Right ventricle myocardium inferior (tissue), 1 donor: ENCODE measurements at regions not wholly inside any gene's neighbourhood (a gene's known extent, or its start where the extent isn't known, plus 50 kb on each side); places are given as distances from the start of the nearest gene placed in this dataset.

Source experiments
- ATAC-seq: fragments of 200-7000 bp; cut with Tn5 transposase; one replicate; pipeline ENCODE4 v1.9.1; 2020; ENCODE audit warnings: mild to moderate bottlenecking, moderate library complexity
- DNase-seq: peaks from one replicate; pipeline ENCODE4 v3.0.0; 2021; ENCODE audit errors: missing footprints
- intact Hi-C: fragments of 100-400 bp; cut with DNase I; formaldehyde crosslinking; loops from one replicate; pipeline ENCODE4 v1.11.0; 2022
- donor health status: DM: no; HTN: yes; CAD: no; lungs with severe emphysema.

DNA sequence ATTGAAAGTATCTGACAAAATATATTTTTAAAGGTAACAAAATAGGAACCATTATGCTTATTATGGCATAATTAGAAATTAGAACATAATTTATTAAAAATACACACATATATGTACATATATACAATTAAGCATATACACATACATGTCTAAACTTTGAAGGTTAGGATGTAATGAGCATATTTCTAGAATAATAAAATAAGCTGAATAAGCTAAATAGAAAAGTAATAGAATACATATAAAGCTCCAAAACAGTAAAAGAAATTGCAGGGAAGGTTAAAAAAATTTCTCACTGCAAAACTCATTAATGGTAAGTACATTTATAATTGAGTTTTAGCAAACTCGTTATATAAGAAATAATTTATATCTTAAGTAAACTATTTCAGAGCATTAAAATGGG, 1561.5 kb upstream of the ZEB2 start:
- ATAC-seq (no peak), DNase-seq (no peak)
- intact Hi-C loops: no loop called here

DNA sequence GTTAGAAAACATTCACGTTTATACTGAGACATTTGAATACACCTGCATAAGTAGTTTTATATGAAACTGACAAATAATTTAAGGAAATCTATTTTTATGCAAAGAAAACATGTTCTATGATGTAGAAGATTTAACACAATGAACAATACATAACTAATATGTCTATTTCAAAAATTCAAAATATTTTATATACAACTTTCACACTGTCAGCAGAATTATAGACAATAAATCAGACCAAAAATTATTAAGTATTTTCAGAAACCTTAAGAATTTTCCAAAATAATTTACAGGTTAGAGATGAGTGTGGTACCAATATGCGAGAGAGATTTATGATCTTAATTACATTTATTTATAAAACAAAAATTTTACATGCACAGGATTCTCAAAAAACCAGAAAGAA, 1561.0 kb upstream of the ZEB2 start:
- ATAC-seq: no peak
- intact Hi-C loops: no loop called here
- no peak for DNase-seq

DNA sequence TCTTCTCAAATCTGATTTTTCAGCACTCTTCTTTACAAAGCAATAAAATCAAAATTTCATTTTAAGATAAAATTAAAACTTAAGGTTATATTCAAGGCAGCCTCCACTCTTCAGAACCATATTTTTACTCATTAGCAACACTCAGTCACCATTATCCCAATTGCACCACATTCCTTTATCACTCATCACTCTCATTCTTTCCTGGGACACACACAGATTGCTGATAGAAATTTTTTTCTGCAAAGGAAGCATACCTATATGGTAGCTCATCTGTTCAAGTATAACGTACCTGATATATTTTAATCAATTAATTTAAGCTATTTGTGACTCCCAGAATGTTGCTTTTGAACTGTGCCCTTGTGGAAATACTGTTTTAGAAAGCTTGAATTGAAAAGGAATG, 1559.3 kb upstream of the ZEB2 start:
- DNase-seq (no peak), ATAC-seq (no peak)
- intact Hi-C loops: no loop called here

DNA sequence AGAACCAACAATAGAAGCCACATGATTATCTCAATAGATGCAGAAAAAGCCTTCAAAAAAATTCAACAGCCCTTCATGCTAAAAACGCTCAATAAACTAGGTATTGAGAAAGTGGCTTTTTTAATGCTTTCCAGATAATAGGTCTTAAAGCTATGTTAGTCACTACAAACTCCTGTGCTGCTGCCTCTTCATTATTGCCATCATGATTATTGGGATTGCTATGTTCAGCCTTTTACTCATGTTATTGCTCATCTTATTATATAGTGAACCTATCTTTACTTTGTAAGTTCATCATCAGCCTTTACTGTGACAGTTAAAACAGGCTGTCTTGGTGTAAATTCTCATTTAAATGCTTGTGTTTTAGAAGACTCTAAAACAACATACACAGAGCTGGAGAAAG, 1557.2 kb upstream of the ZEB2 start:
- DNase-seq (no peak), ATAC-seq (no peak)
- intact Hi-C loops: no loop called here

DNA sequence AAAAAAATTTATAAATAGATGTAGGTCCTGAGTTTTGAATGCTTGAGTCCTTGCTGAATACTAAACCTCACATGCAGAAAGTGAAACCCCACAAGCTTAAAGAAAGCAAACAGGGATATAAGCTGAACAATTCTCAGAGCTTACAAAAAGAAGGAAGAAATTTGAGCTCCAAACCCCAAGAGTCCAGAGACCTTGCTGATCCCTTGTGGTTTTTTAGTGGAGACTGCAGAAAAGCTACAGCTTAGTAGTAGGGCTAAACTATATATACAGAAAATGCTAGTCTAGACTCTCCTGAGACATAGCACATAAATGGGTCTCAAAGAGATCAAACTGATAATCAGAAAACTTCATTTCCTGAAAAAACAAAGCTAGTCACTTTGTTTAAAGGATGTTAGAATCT, 1548.1 kb upstream of the ZEB2 start:
- no peak for DNase-seq
- no peak for ATAC-seq
- intact Hi-C loops: no loop called here

DNA sequence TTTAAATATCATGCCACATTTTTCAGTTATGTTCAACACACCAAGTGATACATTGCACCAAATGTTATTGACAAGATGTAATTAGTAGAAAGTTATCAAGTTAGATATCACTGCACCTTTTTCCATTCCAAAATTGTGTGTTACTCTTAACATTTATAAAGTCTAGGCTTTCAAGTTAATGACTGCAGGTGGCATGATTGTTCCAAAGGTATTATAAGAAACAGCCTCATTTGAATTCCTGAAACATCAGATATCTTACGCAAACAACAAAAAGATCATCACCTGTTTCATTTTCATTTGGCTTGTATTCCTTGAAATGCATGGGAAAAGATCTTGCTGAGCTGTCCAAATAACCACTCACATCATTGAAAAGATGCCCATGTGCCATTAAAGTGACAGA, 1528.2 kb upstream of the ZEB2 start:
- ATAC-seq (no peak), DNase-seq (no peak)
- intact Hi-C loops: no loop called here

DNA sequence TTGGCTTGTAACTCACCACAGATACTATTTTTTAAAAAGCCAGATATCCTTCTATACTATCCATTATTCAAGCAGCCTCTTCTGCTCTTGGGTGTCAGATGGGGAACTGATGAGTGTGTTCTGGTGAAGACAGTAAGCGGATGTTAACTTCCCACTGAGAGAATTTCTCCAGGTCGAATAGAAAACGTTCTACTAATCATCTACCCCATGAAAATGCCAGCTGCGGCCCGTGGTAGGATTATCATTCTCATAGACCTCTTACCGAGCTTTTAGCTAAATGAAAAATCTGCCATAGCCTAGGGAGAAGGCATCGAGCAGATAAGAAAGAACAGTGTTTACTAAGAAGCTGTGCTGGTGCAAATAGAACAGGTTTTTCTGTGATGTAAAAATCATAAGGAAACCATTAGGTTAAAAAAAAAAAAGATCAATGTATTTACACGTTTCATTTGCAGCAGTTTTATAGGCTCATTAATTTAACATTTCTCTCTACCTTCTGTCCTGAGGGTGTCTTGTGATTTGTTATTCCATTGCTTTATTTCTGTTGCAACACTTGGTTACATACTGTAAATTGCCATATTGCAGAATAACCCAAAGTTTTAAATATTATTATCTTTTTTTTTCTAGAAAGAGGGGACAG, 1521.5 kb upstream of the ZEB2 start:
- ATAC-seq: no peak
- intact Hi-C loops: no loop called here
- DNase-seq: no peak

DNA sequence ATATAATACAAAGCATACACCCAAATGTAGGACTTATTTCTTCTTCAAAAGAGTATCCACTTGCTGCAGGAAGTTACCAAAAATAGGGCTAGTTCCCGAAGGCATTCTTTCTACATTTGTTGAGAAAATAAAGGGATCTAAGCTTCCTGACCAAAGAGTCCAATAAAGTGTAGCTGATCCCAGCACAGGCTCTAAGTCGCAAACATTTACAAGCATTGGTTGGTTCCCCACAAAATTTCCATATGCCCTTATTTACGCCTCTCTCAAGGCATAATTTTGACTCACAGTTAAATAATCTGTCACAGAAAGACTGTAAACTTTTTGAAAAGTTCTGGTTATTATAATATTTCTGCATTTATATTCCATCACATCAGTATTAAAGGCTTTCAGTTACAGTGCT, 1520.1 kb upstream of the ZEB2 start:
- ATAC-seq: no peak
- intact Hi-C loops: no loop called here
- DNase-seq: no peak

DNA sequence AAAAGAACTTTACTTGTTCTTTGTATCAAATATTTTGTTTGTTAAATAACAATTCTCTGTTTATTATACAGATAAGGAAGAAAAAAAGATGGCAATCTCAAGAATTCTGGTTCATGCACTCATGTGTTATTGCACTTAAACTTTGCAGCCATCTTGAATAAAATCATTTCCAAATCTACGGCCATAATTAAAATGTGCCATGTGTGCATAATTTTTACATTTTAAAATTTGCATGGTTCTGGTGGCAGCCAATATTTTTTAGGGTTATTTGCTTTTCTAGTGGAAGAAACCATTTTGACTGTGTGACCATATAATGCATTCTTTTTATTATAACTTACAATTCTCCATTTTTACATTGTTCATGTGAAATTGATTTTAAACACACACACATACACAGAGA, 1518.1 kb upstream of the ZEB2 start:
- intact Hi-C loops: no loop called here
- ATAC-seq: no peak
- DNase-seq: no peak

DNA sequence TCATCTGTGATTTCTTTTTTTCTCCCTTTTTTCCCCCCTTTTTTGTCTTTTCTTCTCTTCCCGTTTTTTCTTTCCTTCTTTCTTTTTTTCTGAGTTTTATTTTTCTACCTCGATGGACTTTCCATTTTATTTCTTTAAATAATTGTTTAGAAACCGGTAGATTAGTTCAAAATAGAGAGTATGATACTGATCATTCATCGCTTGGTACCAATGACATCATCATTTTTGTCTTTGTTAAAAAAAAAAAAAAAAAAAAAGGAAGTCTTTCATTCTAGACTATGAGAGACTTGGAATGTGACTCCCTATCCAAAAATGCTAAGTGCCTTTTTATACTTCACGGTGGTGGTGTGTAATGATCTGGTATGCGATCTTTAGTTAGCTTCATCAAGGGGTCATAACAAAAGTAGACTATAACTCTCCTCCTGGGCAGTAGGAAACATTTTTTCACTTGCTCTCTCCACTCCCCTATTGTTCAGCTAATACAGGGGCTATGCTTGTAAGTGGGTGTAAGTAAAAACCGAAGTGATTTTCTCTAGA, 1517.5 kb upstream of the ZEB2 start:
- DNase-seq (no peak), ATAC-seq (no peak)
- intact Hi-C loops: no loop called here

DNA sequence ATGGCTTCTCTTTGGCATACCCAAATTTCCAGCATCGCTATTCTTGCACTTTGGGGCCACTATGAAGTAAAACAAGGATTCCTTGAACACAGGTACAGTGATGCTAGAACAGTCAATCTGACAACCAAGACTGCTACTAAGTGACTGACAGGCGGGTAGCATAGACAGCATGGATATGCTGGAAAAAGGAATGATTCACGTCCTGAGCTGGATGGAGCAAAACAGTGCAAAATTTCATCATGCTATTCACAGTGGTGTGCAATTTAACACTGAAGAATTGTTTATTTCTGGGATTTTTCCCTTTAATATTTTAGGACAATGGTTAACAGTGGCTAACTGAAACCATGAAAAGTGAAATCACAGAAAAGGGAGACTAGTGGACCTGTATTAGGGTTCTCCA, 1511.2 kb upstream of the ZEB2 start:
- intact Hi-C loops: no loop called here
- DNase-seq (no peak), ATAC-seq (no peak)

DNA sequence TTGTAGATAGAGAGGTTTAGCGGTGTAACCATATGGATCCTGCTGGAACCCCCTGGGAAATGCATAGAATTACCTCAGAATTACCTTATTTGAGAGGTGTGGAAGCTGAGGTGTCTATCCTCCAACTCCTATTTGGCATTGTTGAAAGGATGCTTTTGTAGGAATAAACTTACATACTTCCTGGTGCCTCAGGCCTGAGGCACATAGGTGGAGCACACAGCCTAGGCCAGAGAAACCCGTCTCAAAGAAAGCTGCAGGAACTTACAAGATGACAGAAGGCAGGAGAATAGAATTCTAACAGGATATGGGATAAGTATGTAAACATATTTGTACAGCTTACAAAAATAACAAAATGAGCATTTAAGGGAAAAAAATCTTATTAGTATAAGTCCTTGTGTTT, 1507.2 kb upstream of the ZEB2 start:
- DNase-seq (no peak), ATAC-seq (no peak)
- intact Hi-C loops: no loop called here

DNA sequence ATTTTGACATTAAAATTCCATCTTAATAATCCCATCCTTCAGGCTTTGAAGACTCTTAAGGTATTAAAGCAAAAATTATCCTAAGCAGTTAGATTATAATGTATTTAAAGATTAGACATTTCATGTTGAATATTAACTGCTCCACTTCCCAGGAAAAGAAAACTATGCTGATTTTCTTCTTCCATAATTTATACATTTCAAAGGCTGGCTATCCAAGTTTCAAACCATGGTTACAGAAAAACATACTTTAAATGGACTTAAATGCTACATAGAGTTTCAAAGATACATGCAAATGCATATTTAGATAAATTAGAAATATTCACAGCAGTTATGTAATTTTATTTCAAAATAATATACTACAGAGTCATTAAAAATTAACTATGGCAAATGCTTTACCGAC, 1505.6 kb upstream of the ZEB2 start:
- ATAC-seq: no peak
- intact Hi-C loops: no loop called here
- no peak for DNase-seq

DNA sequence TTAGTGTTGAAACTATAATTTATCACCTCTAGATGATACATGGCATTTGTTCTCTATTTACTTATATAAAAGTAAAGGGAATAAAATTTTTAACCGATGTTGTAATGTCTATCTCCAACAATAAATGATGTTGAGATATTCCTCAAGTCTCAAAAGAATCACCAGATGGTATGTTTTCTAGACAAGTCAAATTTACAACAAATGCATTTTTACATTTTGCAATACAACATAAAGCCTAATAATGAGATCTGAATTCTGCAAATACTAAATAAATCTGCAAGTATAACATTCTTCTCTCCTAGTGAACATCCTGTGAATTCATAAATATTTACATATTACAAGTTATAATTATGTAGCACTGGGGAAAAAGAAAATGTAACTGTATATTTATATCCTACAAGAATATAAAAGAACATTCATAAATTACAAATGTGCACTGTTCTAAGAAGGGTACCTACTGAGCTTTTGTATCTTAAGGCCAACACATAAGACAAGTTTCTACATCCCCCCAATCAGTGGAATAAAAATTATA, 1504.4 kb upstream of the ZEB2 start:
- intact Hi-C loops: no loop called here
- no peak for ATAC-seq
- no peak for DNase-seq

DNA sequence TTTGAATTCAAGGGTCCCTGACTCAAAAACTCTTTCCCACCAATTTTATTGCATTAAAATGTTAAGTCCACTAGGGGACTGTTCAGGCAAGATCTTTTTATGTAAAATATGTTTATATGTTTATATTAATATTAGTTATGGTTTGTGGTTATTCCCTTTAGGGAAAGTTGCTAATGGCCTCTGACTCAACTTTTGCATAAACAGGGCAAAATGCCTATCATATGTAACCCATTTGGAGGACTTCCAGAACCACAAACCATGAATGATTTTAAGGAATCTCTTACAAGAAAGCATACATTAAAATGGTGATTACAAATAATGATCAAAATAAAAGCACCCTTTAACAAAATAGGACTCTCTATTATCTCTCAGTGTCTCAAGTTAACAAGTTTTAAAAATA, 1484.5 kb upstream of the ZEB2 start:
- ATAC-seq (no peak), DNase-seq (no peak)
- intact Hi-C loops: no loop called here

DNA sequence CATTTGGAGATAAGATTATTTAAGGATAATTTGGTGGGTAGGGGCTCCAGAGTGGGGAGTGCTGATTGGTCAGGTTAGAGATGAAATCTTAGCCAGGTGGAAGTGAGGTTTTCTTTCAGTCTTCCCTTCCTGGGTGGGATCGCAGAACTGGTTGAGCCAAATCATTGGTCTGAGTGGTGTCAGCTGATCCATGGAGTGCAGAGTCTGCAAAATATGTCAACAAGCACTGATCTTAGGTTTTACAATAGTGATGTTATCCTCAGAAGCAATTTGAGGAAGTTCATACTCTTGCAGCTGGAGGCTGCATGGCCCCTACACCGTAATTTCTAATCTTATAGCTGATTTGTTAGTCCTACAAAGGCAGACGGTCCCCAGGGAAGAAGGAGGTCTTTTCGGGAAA, 1483.4 kb upstream of the ZEB2 start:
- intact Hi-C loops: no loop called here
- DNase-seq: no peak
- ATAC-seq: no peak

DNA sequence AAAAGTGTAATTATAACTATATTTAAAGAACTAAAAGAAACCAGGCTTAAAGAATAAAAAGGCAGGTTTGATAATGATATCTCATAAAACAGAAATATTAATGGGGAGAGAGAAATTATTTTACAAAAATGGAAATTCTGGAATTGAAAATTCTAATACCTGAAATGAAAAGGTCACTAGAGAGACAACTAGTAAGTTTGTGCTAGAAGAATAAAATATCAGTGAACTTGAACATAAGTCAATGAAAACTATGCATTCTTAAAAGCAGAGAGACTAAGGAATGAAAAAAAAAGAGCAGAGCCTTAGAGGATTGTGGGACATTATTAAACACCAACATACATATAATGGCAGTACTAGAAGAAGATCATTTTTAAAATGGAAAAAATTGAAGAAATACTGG, 1475.0 kb upstream of the ZEB2 start:
- DNase-seq (no peak), ATAC-seq (no peak)
- intact Hi-C loops: no loop called here

DNA sequence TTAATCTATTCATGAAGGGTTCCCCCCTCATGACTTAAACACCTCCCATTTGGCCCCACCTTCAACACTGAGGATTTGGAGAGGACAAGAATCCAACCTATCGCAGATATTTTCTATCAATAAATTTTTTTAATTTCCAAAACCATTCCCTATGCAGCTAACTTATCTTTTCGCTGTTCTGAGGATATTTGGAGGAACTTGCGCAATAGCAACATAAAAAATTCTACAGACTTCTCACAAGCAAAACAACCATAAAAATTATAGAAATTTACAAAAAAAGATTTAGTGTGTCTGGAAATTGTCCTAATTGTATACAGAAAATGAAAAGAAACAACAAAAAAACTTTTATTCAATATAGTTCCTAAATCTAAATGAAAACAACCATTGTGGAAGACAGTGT, 1472.7 kb upstream of the ZEB2 start:
- ATAC-seq (no peak), DNase-seq (no peak)
- intact Hi-C loops: no loop called here

DNA sequence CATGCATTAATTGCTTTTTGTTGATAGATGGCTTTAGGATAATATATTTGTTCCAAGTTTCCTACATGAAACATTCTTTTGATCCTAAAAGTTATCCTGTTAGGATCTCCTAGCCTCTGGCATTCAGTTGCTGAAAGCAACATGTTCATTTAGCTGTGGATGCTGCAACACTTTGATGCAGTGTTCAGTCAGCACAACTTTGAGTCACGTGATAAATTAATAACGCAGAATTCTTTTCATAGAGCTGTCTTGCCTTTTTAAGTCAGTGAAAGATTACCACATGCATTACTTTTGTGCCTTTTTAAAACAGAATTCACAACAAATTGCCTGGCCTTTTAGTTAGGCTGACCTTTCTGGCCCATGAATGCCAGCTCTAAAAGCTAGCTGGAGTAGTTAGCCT, 1467.9 kb upstream of the ZEB2 start:
- ATAC-seq (no peak), DNase-seq (no peak)
- intact Hi-C loops: no loop called here

DNA sequence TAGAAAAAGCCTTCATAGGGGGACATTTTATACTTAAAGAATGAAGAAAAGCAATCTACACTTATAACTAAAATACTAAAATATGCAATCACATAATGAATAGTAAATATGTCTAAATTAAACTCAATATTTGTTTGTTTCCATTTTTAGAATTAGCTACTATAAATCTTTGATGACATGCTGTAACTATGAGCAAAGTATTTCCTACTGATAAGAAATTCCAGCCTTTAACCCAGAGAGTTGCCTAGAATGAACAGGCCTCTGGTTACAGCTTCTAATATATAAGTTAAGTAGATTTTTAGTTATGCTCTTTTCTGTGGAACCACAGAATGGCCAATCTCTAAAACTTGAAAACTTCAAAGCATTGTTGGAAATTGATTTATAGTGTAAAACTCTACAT, 1465.6 kb upstream of the ZEB2 start:
- ATAC-seq: no peak
- intact Hi-C loops: no loop called here
- no peak for DNase-seq

DNA sequence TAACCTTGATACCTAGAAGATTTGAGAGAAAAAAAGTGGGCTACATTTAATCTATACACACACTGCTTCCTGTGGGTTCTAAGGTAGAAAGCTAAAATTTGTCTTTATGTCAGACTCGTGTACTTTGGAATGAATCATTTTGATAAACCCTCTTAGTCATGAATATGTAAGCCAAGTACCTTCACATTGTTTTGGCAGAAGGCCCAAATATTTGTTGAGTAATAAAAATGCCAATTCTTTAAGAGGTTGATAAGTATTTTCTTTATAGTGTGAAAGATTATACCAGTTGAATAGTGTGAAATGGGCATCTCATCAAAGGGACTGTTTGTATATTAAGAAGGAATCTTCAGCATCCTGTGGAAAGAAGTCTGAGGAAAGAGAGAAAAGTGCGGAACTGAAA, 1464.7 kb upstream of the ZEB2 start:
- DNase-seq (no peak), ATAC-seq (no peak)
- intact Hi-C loops: no loop called here
